ENCODE measurements at regions not wholly inside any gene's neighbourhood (a gene's known extent, or its start where the extent isn't known, plus 50 kb on each side); places are given as distances from the start of the nearest gene placed in this dataset.

DNA sequence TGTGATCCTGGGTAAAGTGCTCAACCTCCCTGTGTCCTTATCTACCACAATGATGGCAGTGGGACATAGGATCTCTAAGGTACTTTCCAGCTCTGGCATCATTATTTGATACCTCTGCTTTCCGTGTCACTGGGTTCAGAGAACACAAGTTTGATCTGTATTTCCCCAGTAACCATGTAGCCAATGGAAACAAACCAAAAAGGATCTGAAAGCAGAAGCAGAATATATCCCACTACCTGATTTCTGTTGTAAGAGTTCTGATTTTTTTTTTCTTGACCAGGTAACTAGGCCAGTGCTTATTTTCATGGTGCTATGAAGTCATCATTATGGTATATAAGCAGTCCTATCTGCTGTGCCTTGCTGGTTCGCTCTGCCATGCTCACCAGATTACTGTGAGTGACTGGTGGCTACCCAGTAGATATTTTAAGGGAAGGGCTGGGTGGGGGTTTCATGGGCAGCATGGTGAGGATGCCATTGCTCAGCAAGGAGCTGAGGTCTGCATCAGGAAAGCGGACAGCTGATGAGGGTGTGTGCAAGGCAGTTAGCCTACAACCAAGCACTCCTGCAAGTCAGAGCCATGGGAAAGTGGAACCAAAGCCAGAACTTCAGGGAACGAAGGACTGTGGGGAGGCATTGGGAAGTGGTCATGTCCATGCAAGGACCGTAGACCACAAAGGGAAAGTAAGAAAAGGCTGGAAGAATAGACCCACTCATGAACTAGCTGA lies 104.9 kb upstream of the EDEM3 start:
- H3K36me3 ChIP-seq: no peaks in the 10 kb centered on the region
- no peaks in the 10 kb centered on the region for H3K9me3 ChIP-seq
- WGBS: 93% methylated on average over 5 of the region's 5 CpGs
- no peak overlapping the region for H3K4me3 ChIP-seq
- TF ChIP-seq POLR2A (IDR thresholded peaks at IDR 0.05) (no peak), POLR2AphosphoS5 (IDR thresholded peaks at IDR 0.05) (no peak), EP300 (IDR thresholded peaks at IDR 0.05) (no peak)
- TF ChIP-seq, protein P1, sequence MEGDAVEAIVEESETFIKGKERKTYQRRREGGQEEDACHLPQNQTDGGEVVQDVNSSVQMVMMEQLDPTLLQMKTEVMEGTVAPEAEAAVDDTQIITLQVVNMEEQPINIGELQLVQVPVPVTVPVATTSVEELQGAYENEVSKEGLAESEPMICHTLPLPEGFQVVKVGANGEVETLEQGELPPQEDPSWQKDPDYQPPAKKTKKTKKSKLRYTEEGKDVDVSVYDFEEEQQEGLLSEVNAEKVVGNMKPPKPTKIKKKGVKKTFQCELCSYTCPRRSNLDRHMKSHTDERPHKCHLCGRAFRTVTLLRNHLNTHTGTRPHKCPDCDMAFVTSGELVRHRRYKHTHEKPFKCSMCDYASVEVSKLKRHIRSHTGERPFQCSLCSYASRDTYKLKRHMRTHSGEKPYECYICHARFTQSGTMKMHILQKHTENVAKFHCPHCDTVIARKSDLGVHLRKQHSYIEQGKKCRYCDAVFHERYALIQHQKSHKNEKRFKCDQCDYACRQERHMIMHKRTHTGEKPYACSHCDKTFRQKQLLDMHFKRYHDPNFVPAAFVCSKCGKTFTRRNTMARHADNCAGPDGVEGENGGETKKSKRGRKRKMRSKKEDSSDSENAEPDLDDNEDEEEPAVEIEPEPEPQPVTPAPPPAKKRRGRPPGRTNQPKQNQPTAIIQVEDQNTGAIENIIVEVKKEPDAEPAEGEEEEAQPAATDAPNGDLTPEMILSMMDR (IDR thresholded peaks at IDR 0.05): no peak
- peaks cover 3% of the 10 kb centered on the region for H3K4me1 ChIP-seq
- H3K27ac ChIP-seq: no peak overlapping the region
- DNase-seq (ENCODE audit: low spot score in 2 of 2): no peak
- no peaks in the 10 kb centered on the region for H3K27me3 ChIP-seq

DNA sequence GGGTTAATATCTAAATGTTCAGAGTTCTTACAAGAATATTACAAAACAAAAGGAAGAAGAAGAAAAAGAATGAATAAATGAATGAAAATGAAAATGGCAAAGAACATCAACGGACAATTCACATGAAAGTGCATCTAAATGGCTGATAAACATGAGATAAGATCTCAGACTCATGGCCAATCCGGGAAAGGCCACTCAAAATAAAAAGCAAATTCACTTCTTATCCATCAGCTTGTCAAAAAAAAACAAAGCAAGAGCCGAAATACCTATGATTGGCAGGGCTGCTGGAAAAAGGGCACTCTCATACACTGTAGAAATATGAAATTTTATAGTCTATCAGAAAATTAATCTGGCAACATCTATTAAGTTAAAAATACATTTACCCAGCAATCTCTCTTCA lies 103.6 kb upstream of the EDEM3 start:
- WGBS: 86% methylated on average over 3 of the region's 3 CpGs
- H3K36me3 ChIP-seq: no peaks in the 10 kb centered on the region
- H3K27me3 ChIP-seq: no peaks in the 10 kb centered on the region
- no peak for DNase-seq (ENCODE audit: low spot score in 2 of 2)
- H3K4me3 ChIP-seq: no peak overlapping the region
- no peak overlapping the region for H3K27ac ChIP-seq
- TF ChIP-seq POLR2AphosphoS5 (IDR thresholded peaks at IDR 0.05) (no peak), EP300 (IDR thresholded peaks at IDR 0.05) (no peak), POLR2A (IDR thresholded peaks at IDR 0.05) (no peak)
- TF ChIP-seq, protein P1 (IDR thresholded peaks at IDR 0.05): no peak
- no peaks in the 10 kb centered on the region for H3K9me3 ChIP-seq
- peaks cover 7% of the 10 kb centered on the region for H3K4me1 ChIP-seq

DNA sequence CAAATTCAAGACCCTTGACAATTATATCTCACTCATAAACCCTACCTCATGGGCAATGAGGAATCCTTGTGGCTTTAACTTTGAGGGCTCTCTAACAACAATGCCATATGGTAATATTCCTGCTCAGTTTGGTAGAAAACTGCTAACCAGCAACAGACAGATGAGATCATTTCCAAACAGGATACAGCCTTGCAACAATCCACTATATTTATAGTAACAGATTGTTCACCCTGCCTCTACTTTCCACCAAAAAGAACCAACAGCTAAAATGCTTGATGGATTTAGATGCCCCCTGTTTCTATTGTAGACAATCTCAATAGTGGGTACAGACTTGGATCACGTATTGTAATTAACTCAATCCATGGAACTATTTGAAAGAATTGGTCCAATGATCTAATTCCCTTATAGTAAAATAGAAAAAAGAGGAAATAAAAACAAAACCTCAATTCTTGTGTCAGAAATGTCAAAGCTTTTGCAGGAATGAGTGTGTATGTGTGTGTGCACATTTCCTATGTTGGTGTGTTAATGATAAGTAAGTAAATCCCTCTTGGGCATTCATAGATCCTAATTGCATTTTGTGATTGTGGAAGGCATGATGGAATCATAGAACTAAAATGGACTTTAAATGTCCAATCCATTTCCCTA lies 100.0 kb upstream of the EDEM3 start:
- H3K27me3 ChIP-seq: no peaks in the 10 kb centered on the region
- WGBS: 68% methylated on average over 1 of the region's 1 CpG
- no peaks in the 10 kb centered on the region for H3K9me3 ChIP-seq
- H3K4me1 ChIP-seq: peaks cover 4% of the 10 kb centered on the region
- no peak for TF ChIP-seq EP300 (IDR thresholded peaks at IDR 0.05)
- no peak for TF ChIP-seq POLR2A (IDR thresholded peaks at IDR 0.05)
- no peak for TF ChIP-seq POLR2AphosphoS5 (IDR thresholded peaks at IDR 0.05)
- TF ChIP-seq, protein P1 (IDR thresholded peaks at IDR 0.05): no peak
- no peak overlapping the region for H3K4me3 ChIP-seq
- no peaks in the 10 kb centered on the region for H3K36me3 ChIP-seq
- no peak overlapping the region for H3K27ac ChIP-seq
- DNase-seq (ENCODE audit: low spot score in 2 of 2): no peak

DNA sequence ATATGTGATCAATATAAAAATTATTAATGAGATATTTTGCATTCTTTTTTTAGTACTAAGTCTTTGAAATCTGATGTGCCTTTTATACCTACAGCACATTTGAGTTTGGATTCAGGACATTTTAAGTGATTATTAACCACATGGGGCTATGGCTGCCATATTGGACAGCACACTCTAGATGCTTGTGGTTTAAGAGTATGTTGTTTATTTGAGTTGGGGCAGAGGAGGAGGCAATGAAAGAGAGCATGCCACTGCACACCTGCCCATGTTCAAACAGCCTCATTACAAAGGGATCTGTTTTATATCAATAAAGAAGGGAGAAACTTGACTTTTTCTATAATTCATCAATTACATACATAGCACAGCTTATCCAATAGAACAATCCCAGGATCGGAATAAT lies 99.4 kb upstream of the EDEM3 start:
- WGBS: 93% methylated on average over 1 of the region's 1 CpG
- TF ChIP-seq, protein P1 (IDR thresholded peaks at IDR 0.05): no peak
- TF ChIP-seq POLR2AphosphoS5 (IDR thresholded peaks at IDR 0.05) (no peak), POLR2A (IDR thresholded peaks at IDR 0.05) (no peak), EP300 (IDR thresholded peaks at IDR 0.05) (no peak)
- no peaks in the 10 kb centered on the region for H3K27me3 ChIP-seq
- H3K4me3 ChIP-seq: no peak overlapping the region
- H3K36me3 ChIP-seq: no peaks in the 10 kb centered on the region
- DNase-seq (ENCODE audit: low spot score in 2 of 2): no peak
- H3K4me1 ChIP-seq: peaks cover 4% of the 10 kb centered on the region
- H3K27ac ChIP-seq: no peak overlapping the region
- no peaks in the 10 kb centered on the region for H3K9me3 ChIP-seq
